Limb (tissue), 2 donors: ENCODE measurements at regions not wholly inside any gene's neighbourhood (a gene's known extent, or its start where the extent isn't known, plus 50 kb on each side); places are given as distances from the start of the nearest gene placed in this dataset.

Experiments
- DNase-seq, 2 donors: peaks; one replicate each; pipeline ENCODE4 v3.0.0-alpha.2; 2016; ENCODE audit errors: extremely low spot score in 2 of 2

GRCh38 chr7:131244259-131244852 is 83.3 kb upstream of the MKLN1 start:
- DNase-seq, result no peak

- no peak for DNase-seq
These were observed 78.7 kb upstream of the MKLN1 start for GRCh38 chr7:131249003-131249402.

GRCh38 chr7:131249483-131249882 is 78.2 kb upstream of the MKLN1 start:
- DNase-seq, result no peak

- no peak for DNase-seq
These were observed 77.3 kb upstream of the MKLN1 start for GRCh38 chr7:131250331-131250730.

- DNase-seq, result no peak
These were observed 76.3 kb upstream of the MKLN1 start for GRCh38 chr7:131251371-131251770.

- no peak for DNase-seq
These were observed 74.7 kb upstream of the MKLN1 start for GRCh38 chr7:131252976-131253375.

GRCh38 chr7:131254211-131254610 is 73.5 kb upstream of the MKLN1 start:
- DNase-seq, result no peak

- no peak for DNase-seq
These were observed 72.4 kb upstream of the MKLN1 start for GRCh38 chr7:131255242-131255641.

GRCh38 chr7:131261476-131261994 is 66.1 kb upstream of the MKLN1 start:
- no peak for DNase-seq

- no peak for DNase-seq
These were observed 62.4 kb upstream of the MKLN1 start for GRCh38 chr7:131265227-131265626.

- DNase-seq, result no peak
These were observed 60.0 kb upstream of the MKLN1 start for GRCh38 chr7:131267631-131268030.

- DNase-seq, result no peak
These were observed 58.8 kb upstream of the MKLN1 start for GRCh38 chr7:131268906-131269305.

GRCh38 chr7:131272086-131272485 is 55.6 kb upstream of the MKLN1 start:
- no peak for DNase-seq

GRCh38 chr7:131274986-131275385 is 52.7 kb upstream of the MKLN1 start:
- no peak for DNase-seq

- no peak for DNase-seq
These were observed 51.5 kb upstream of the MKLN1 start for GRCh38 chr7:131276190-131276589.

GRCh38 chr7:131276748-131277147 is 50.9 kb upstream of the MKLN1 start:
- no peak for DNase-seq
